Skeletal muscle cell (primary cell): ENCODE measurements at regions not wholly inside any gene's neighbourhood (a gene's known extent, or its start where the extent isn't known, plus 50 kb on each side); places are given as distances from the start of the nearest gene placed in this dataset.

Experiments used
- DNase-seq: peaks from one replicate; pipeline ENCODE4 v3.0.0-alpha.2; 2010; ENCODE audit warnings: low read depth
- H3K4me3 ChIP-seq: 2 replicates; pipeline ENCODE4 v1.5.1; 2011; ENCODE audit warnings: low read depth, mild to moderate bottlenecking, control low read depth, low read length, moderate library complexity

GRCh38 chr13:70505809-70506208, 397.6 kb upstream of the KLHL1 start:
- no peak for DNase-seq
- no peak overlapping the region for H3K4me3 ChIP-seq

GRCh38 chr13:70502944-70503343, 394.7 kb upstream of the KLHL1 start:
- no peak for DNase-seq
- H3K4me3 ChIP-seq, result no peak overlapping the region

- DNase-seq, result no peak
- no peak overlapping the region for H3K4me3 ChIP-seq
Observed at GRCh38 chr13:70490320-70490935, 382.2 kb upstream of the KLHL1 start.

GRCh38 chr13:70484931-70485330, 376.7 kb upstream of the KLHL1 start:
- no peak overlapping the region for H3K4me3 ChIP-seq
- no peak for DNase-seq

GRCh38 chr13:70483599-70484276, 375.5 kb upstream of the KLHL1 start:
- no peak for DNase-seq
- no peak overlapping the region for H3K4me3 ChIP-seq

GRCh38 chr13:70473907-70474306, 365.7 kb upstream of the KLHL1 start:
- DNase-seq, result no peak
- H3K4me3 ChIP-seq, result no peak overlapping the region

- no peak overlapping the region for H3K4me3 ChIP-seq
- no peak for DNase-seq
Observed at GRCh38 chr13:70469077-70469476, 360.8 kb upstream of the KLHL1 start.

- DNase-seq, result no peak
- H3K4me3 ChIP-seq, result no peak overlapping the region
Observed at GRCh38 chr13:70457474-70457873, 349.2 kb upstream of the KLHL1 start.

GRCh38 chr13:70448820-70449219, 340.6 kb upstream of the KLHL1 start:
- H3K4me3 ChIP-seq, result no peak overlapping the region
- no peak for DNase-seq

GRCh38 chr13:70432276-70432805, 324.1 kb upstream of the KLHL1 start:
- H3K4me3 ChIP-seq, result no peak overlapping the region
- no peak for DNase-seq

- no peak overlapping the region for H3K4me3 ChIP-seq
- no peak for DNase-seq
Observed at GRCh38 chr13:70430256-70430655, 322.0 kb upstream of the KLHL1 start.

GRCh38 chr13:70424928-70425327, 316.7 kb upstream of the KLHL1 start:
- H3K4me3 ChIP-seq, result no peak overlapping the region
- no peak for DNase-seq

- H3K4me3 ChIP-seq, result no peak overlapping the region
- DNase-seq, result no peak
Observed at GRCh38 chr13:70424428-70424827, 316.2 kb upstream of the KLHL1 start.

GRCh38 chr13:70415136-70415535, 306.9 kb upstream of the KLHL1 start:
- DNase-seq, result no peak
- no peak overlapping the region for H3K4me3 ChIP-seq

- DNase-seq, result no peak
- H3K4me3 ChIP-seq, result no peak overlapping the region
Observed at GRCh38 chr13:70408865-70409264, 300.6 kb upstream of the KLHL1 start.

GRCh38 chr13:70407486-70407885, 299.2 kb upstream of the KLHL1 start:
- no peak for DNase-seq
- no peak overlapping the region for H3K4me3 ChIP-seq

GRCh38 chr13:70405266-70405665, 297.0 kb upstream of the KLHL1 start:
- DNase-seq, result no peak
- H3K4me3 ChIP-seq, result no peak overlapping the region

- DNase-seq, result no peak
- H3K4me3 ChIP-seq, result no peak overlapping the region
Observed at GRCh38 chr13:70394031-70394548, 285.8 kb upstream of the KLHL1 start.

- DNase-seq, result no peak
- H3K4me3 ChIP-seq, result no peak overlapping the region
Observed at GRCh38 chr13:70391678-70392077, 283.4 kb upstream of the KLHL1 start.

GRCh38 chr13:70390968-70391367, 282.7 kb upstream of the KLHL1 start:
- H3K4me3 ChIP-seq, result no peak overlapping the region
- DNase-seq, result no peak

- DNase-seq, result no peak
Observed at GRCh38 chr13:70390064-70390463, 281.8 kb upstream of the KLHL1 start.

More at GRCh38 chr13:70390064-70390463, 281.8 kb upstream of the KLHL1 start:
- no peak overlapping the region for H3K4me3 ChIP-seq
